Parathyroid adenoma (tissue), 2 donors: ENCODE measurements at regions not wholly inside any gene's neighbourhood (a gene's known extent, or its start where the extent isn't known, plus 50 kb on each side); places are given as distances from the start of the nearest gene placed in this dataset.

Source experiments
- H2AFZ ChIP-seq: fragments of 300-600 bp; sonication (generic); one replicate; pipeline ENCODE4 v1.7.0; 2017; ENCODE audit warnings: antibody characterized with exemption, mild to moderate bottlenecking
- H3K27ac ChIP-seq: fragments of 300-600 bp; sonication (generic); one replicate; pipeline ENCODE4 v1.7.0; 2017
- H3K27me3 ChIP-seq: fragments of 300-600 bp; sonication (generic); one replicate; pipeline ENCODE4 v1.7.0; 2017; ENCODE audit warnings: low read length; ENCODE audit not compliant: control insufficient read depth, insufficient read depth
- H3K36me3 ChIP-seq: fragments of 300-600 bp; sonication (generic); one replicate; pipeline ENCODE4 v1.7.0; 2017; ENCODE audit warnings: low read length; ENCODE audit not compliant: control insufficient read depth, insufficient read depth
- H3K4me1 ChIP-seq: fragments of 300-600 bp; sonication (generic); one replicate; pipeline ENCODE4 v1.7.0; 2017; ENCODE audit warnings: control low read depth
- H3K4me2 ChIP-seq: fragments of 300-600 bp; sonication (generic); one replicate; pipeline ENCODE4 v1.7.0; 2017; ENCODE audit warnings: low read length
- H3K4me3 ChIP-seq: fragments of 300-600 bp; sonication (generic); one replicate; pipeline ENCODE4 v1.7.0; 2017; ENCODE audit warnings: low read depth, low read length
- H3K79me2 ChIP-seq: fragments of 300-600 bp; sonication (generic); one replicate; pipeline ENCODE4 v1.7.0; 2017; ENCODE audit warnings: control low read depth
- H3K9ac ChIP-seq: fragments of 300-600 bp; sonication (generic); one replicate; pipeline ENCODE4 v1.7.0; 2017; ENCODE audit warnings: mild to moderate bottlenecking
- H3K9me3 ChIP-seq: fragments of 300-600 bp; sonication (generic); one replicate; pipeline ENCODE4 v1.7.0; 2017; ENCODE audit warnings: low read length; ENCODE audit not compliant: control insufficient read depth
- TF ChIP-seq, protein P1 (sequence below): fragments of 300-600 bp; sonication (generic); IDR thresholded peaks from one replicate; pipeline ENCODE4 v1.7.0; 2017; ENCODE audit warnings: antibody characterized with exemption, mild to moderate bottlenecking
- donor health status: primary hyperparathyroidism.

GRCh38 chr1:30418939-30419720, 304.3 kb downstream of the MATN1 start:
- H3K36me3 ChIP-seq: no peaks in the 10 kb centered on the region
- no peaks in the 10 kb centered on the region for H3K27me3 ChIP-seq
- no peak overlapping the region for H3K27ac ChIP-seq
- H3K4me1 ChIP-seq: no peaks in the 10 kb centered on the region
- TF ChIP-seq, protein P1, sequence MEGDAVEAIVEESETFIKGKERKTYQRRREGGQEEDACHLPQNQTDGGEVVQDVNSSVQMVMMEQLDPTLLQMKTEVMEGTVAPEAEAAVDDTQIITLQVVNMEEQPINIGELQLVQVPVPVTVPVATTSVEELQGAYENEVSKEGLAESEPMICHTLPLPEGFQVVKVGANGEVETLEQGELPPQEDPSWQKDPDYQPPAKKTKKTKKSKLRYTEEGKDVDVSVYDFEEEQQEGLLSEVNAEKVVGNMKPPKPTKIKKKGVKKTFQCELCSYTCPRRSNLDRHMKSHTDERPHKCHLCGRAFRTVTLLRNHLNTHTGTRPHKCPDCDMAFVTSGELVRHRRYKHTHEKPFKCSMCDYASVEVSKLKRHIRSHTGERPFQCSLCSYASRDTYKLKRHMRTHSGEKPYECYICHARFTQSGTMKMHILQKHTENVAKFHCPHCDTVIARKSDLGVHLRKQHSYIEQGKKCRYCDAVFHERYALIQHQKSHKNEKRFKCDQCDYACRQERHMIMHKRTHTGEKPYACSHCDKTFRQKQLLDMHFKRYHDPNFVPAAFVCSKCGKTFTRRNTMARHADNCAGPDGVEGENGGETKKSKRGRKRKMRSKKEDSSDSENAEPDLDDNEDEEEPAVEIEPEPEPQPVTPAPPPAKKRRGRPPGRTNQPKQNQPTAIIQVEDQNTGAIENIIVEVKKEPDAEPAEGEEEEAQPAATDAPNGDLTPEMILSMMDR: no peak
- no peak overlapping the region for H3K9ac ChIP-seq
- H2AFZ ChIP-seq: no peak overlapping the region
- no peak overlapping the region for H3K4me2 ChIP-seq
- no peaks in the 10 kb centered on the region for H3K79me2 ChIP-seq
- H3K9me3 ChIP-seq: no peaks in the 10 kb centered on the region
- H3K4me3 ChIP-seq: no peak overlapping the region

DNA sequence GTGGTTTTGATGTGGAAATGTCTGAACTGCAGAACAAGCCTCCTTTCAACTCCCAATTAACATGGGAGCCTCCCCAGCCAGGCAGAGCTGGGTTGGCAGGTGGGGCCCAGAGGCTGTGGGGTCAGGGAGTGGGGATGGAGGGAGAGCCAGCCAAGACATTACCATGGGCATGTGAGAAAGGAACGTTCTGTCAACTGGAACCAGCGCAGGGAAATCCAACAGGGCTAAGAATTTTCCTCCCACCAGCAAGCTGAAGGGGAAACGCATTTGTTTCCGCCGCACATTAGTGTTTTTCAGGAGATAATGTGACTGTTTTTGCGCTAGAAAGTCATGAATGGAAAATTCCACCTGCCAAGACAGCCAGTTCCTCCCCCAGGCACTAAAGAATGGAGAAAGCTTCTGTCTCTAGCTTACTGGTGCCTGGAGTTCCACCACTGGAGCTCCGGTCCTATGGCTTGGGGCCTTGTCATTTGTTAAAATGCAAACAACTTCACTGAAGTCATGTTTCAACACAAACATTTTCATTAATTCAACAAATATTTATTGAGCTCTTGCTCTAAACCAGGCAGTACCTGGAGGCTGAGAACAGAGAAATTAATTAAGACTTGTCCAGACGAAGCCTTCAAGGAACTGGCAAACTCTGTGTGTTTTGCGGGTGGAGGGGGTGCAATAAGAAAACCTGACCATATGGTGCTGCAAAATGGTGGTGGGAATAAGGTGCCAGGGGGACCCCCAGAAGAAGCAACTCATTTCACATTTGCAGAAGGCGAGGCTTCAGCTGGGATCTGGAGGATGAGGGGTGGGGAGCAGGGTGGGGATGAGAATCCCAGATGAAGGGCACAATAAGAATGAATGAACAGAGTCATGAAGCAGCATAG, 305.1 kb downstream of the MATN1 start:
- H3K27ac ChIP-seq: no peak overlapping the region
- TF ChIP-seq, protein P1: no peak
- no peaks in the 10 kb centered on the region for H3K4me1 ChIP-seq
- no peak overlapping the region for H3K9ac ChIP-seq
- H3K9me3 ChIP-seq: no peaks in the 10 kb centered on the region
- H3K4me3 ChIP-seq: no peak overlapping the region
- no peak overlapping the region for H2AFZ ChIP-seq
- H3K27me3 ChIP-seq: no peaks in the 10 kb centered on the region
- H3K79me2 ChIP-seq: no peaks in the 10 kb centered on the region
- no peak overlapping the region for H3K4me2 ChIP-seq
- no peaks in the 10 kb centered on the region for H3K36me3 ChIP-seq

DNA sequence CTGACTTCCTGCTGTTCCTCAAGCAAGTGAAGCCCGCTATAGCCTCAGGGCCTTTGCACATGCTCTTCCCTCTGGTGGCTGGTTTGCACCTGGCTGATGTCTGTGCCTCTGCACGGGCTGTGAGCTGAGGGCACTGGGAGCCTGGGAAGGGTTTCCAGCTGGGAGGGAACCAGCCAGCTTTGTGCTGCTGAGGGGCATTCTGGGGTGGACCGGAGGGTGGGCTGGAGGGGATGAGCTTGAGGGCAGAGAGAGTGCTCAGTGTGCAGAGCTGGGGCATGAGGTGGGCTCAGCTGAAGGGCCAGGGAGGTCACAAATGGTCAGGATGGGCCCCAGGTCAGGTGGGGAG, 305.7 kb downstream of the MATN1 start:
- Histone ChIP-seq H3K79me2 (no peaks in the 10 kb centered on the region), H3K4me1 (no peaks in the 10 kb centered on the region), H3K4me3 (no peak overlapping the region), H3K9me3 (no peaks in the 10 kb centered on the region), H3K27ac (no peak overlapping the region), H2AFZ (no peak overlapping the region), H3K4me2 (no peak overlapping the region), H3K36me3 (no peaks in the 10 kb centered on the region), H3K27me3 (no peaks in the 10 kb centered on the region), H3K9ac (no peak overlapping the region)
- TF ChIP-seq, protein P1: no peak

DNA sequence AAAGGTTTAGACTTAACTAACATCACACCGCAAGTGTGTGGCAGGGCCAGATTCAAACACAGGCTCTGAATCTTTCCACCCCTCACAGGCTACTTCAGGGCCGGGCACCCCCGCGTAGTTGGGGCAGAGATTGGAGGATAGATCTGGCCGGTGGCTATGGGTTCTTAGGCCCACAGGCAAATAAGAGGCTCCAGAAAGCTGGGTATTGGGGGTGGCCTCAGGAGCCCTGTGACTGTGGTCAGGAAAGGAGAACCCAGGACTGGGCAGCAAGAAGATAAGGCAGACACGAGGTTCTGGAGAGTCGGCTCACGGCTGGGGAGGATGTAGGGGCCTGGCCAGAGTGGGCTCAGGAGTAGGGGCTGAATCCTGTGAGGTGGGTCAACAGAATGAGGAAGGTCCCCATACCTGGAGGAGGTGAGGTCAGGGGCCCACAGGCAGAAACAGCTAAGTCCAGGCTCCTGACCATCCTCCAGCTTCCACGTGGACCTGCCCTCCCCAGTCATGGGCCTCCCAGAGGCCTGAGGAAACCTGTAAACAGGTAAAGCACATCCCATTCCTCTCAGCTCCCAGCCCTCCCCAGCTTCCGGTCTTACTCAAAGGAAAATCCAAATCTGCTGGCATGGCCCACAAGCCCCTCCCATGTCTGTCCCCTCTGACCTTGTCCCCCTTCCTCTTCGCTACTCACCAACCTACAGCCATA, 306.2 kb downstream of the MATN1 start:
- H3K36me3 ChIP-seq: no peaks in the 10 kb centered on the region
- H3K27ac ChIP-seq: no peak overlapping the region
- no peak overlapping the region for H3K4me3 ChIP-seq
- no peaks in the 10 kb centered on the region for H3K9me3 ChIP-seq
- TF ChIP-seq, protein P1: no peak
- no peak overlapping the region for H2AFZ ChIP-seq
- H3K4me2 ChIP-seq: no peak overlapping the region
- no peaks in the 10 kb centered on the region for H3K27me3 ChIP-seq
- H3K4me1 ChIP-seq: no peaks in the 10 kb centered on the region
- H3K9ac ChIP-seq: no peak overlapping the region
- no peaks in the 10 kb centered on the region for H3K79me2 ChIP-seq
